SK-N-MC (cell line): ENCODE measurements at regions not wholly inside any gene's neighbourhood (a gene's known extent, or its start where the extent isn't known, plus 50 kb on each side); places are given as distances from the start of the nearest gene placed in this dataset.

Experiments used
- DNase-seq: peaks from one replicate; pipeline ENCODE4 v3.0.0-alpha.2; 2011; ENCODE audit warnings: low read depth, low spot score
- H3K27ac ChIP-seq: fragments of 200-600 bp; sonication (generic); 2 replicates; pipeline ENCODE4 v1.5.1; 2016; ENCODE audit warnings: mixed run types
- H3K36me3 ChIP-seq: fragments of 200-600 bp; sonication (generic); 2 replicates; pipeline ENCODE4 v1.6.1; 2017; ENCODE audit warnings: antibody characterized with exemption, low read length, mixed read lengths; ENCODE audit not compliant: insufficient read depth
- H3K4me3 ChIP-seq: fragments of 200-600 bp; sonication (generic); 2 replicates; pipeline ENCODE4 v1.5.1; 2016
- H3K9ac ChIP-seq: fragments of 200-600 bp; sonication (generic); 2 replicates; pipeline ENCODE4 v1.8.0; 2017; ENCODE audit warnings: mixed run types, mixed read lengths; ENCODE audit not compliant: insufficient read length
- H3K9me3 ChIP-seq: fragments of 200-600 bp; sonication (generic); 2 replicates; pipeline ENCODE4 v1.6.1; 2017; ENCODE audit warnings: low read depth, mild to moderate bottlenecking, antibody characterized with exemption, low read length, moderate library complexity, mixed read lengths
- EZH2 ChIP-seq: fragments of 200-600 bp; sonication (generic); IDR thresholded peaks from one replicate; pipeline ENCODE4 v1.6.1; 2017; ENCODE audit warnings: antibody characterized with exemption
- FOXP2 ChIP-seq: optimal IDR thresholded peaks from 2 replicates; pipeline ENCODE3; 2011; ENCODE audit warnings: mild to moderate bottlenecking, moderate library complexity; ENCODE audit not compliant: insufficient read depth; ENCODE audit errors: extremely low read length, control extremely low read depth
- POLR2AphosphoS5 ChIP-seq: IDR thresholded peaks from 2 replicates; pipeline ENCODE4 v1.6.1; 2012; ENCODE audit warnings: mild to moderate bottlenecking, low read depth, low read length, borderline replicate concordance

- Histone ChIP-seq H3K27ac (no peak overlapping the region), H3K4me3 (no peak overlapping the region), H3K9me3 (no peaks in the 10 kb centered on the region), H3K9ac (no peak overlapping the region), H3K36me3 (no peaks in the 10 kb centered on the region)
- DNase-seq, result no peak
- TF ChIP-seq POLR2AphosphoS5 (no peak), EZH2 (no peak)
Observed at GRCh38 chr2:120929829-120930228, 194.2 kb downstream of the GLI2 start.

- Histone ChIP-seq H3K9ac (no peak overlapping the region), H3K36me3 (no peaks in the 10 kb centered on the region), H3K9me3 (no peaks in the 10 kb centered on the region), H3K27ac (no peak overlapping the region), H3K4me3 (no peak overlapping the region)
- DNase-seq, result no peak
- TF ChIP-seq FOXP2, result no peak
- TF ChIP-seq EZH2, result no peak
- TF ChIP-seq POLR2AphosphoS5, result no peak
Observed at GRCh38 chr2:120930236-120930635, 194.6 kb downstream of the GLI2 start.

- H3K4me3 ChIP-seq, result no peak overlapping the region
- TF ChIP-seq POLR2AphosphoS5, result no peak
- no peak for TF ChIP-seq EZH2
- H3K27ac ChIP-seq, result no peak overlapping the region
- H3K9ac ChIP-seq, result no peak overlapping the region
- H3K9me3 ChIP-seq, result no peaks in the 10 kb centered on the region
- no peaks in the 10 kb centered on the region for H3K36me3 ChIP-seq
- DNase-seq, result no peak
Observed at GRCh38 chr2:120930864-120931263, 195.2 kb downstream of the GLI2 start.

- no peaks in the 10 kb centered on the region for H3K9me3 ChIP-seq
- H3K9ac ChIP-seq, result no peak overlapping the region
- no peak for DNase-seq
- H3K36me3 ChIP-seq, result no peaks in the 10 kb centered on the region
- no peak overlapping the region for H3K4me3 ChIP-seq
- no peak for TF ChIP-seq POLR2AphosphoS5
- no peak for TF ChIP-seq FOXP2
- no peak for TF ChIP-seq EZH2
- H3K27ac ChIP-seq, result no peak overlapping the region
Observed at GRCh38 chr2:120932472-120932871, 196.8 kb downstream of the GLI2 start.

- DNase-seq, result no peak
Observed at GRCh38 chr2:120932881-120933280, 197.2 kb downstream of the GLI2 start.

GRCh38 chr2:120933693-120934573 is 198.3 kb downstream of the GLI2 start:
- no peak overlapping the region for H3K27ac ChIP-seq
- no peak overlapping the region for H3K4me3 ChIP-seq
- no peak for DNase-seq
- H3K9ac ChIP-seq, result no peak overlapping the region
- H3K9me3 ChIP-seq, result no peaks in the 10 kb centered on the region
- TF ChIP-seq EZH2 (no peak), FOXP2 (no peak), POLR2AphosphoS5 (no peak)
- no peaks in the 10 kb centered on the region for H3K36me3 ChIP-seq

More at GRCh38 chr2:120932881-120933280, 197.2 kb downstream of the GLI2 start:
- Histone ChIP-seq H3K4me3 (no peak overlapping the region), H3K36me3 (no peaks in the 10 kb centered on the region), H3K9me3 (no peaks in the 10 kb centered on the region), H3K9ac (no peak overlapping the region), H3K27ac (no peak overlapping the region)
- TF ChIP-seq POLR2AphosphoS5 (no peak), FOXP2 (no peak), EZH2 (no peak)

GRCh38 chr2:120934574-120935338 is 199.1 kb downstream of the GLI2 start:
- DNase-seq, result no peak
- Histone ChIP-seq H3K9me3 (no peaks in the 10 kb centered on the region), H3K36me3 (no peaks in the 10 kb centered on the region), H3K9ac (no peak overlapping the region), H3K4me3 (no peak overlapping the region), H3K27ac (no peak overlapping the region)
- no peak for TF ChIP-seq POLR2AphosphoS5
- TF ChIP-seq EZH2, result no peak
- no peak for TF ChIP-seq FOXP2

GRCh38 chr2:120935339-120936313 is 200.0 kb downstream of the GLI2 start:
- Histone ChIP-seq H3K9me3 (no peaks in the 10 kb centered on the region), H3K4me3 (no peak overlapping the region), H3K36me3 (no peaks in the 10 kb centered on the region), H3K27ac (no peak overlapping the region), H3K9ac (no peak overlapping the region)
- no peak for DNase-seq
- TF ChIP-seq FOXP2 (no peak), EZH2 (no peak), POLR2AphosphoS5 (no peak)
